ENCODE measurements at regions not wholly inside any gene's neighbourhood (a gene's known extent, or its start where the extent isn't known, plus 50 kb on each side); places are given as distances from the start of the nearest gene placed in this dataset.

GRCh38 chr2:237228281-237228625 lies 142.6 kb downstream of the COPS8 start:
- TF ChIP-seq POLR2A (IDR thresholded peaks at IDR 0.05), result no peak
- TF ChIP-seq CTCF (IDR thresholded peaks at IDR 0.05), result no peak
- TF ChIP-seq EP300 (IDR thresholded peaks at IDR 0.05), result no peak
- no peaks in the 10 kb centered on the region for H3K36me3 ChIP-seq
- no peaks in the 10 kb centered on the region for H3K9me3 ChIP-seq
- peaks cover 0 to 13% (median 2%) of the 10 kb centered on the region in 4 donors for H3K4me1 ChIP-seq
- no peak for DNase-seq (ENCODE audit: low spot score in 2 of 2)
- H3K27me3 ChIP-seq, result no peaks in the 10 kb centered on the region
- H3K27ac ChIP-seq, result no peak overlapping the region
- H3K4me3 ChIP-seq, result no peak overlapping the region
- WGBS, 2 donors, result 85 to 87% methylated on average over 4 of the region's 4 CpGs

GRCh38 chr2:237229905-237230304 lies 144.2 kb downstream of the COPS8 start:
- DNase-seq (ENCODE audit: low spot score in 2 of 2), result no peak
- no peak for TF ChIP-seq EP300 (IDR thresholded peaks at IDR 0.05)
- TF ChIP-seq POLR2A (IDR thresholded peaks at IDR 0.05), result no peak
- Histone ChIP-seq H3K27ac (no peak overlapping the region), H3K36me3 (no peaks in the 10 kb centered on the region), H3K27me3 (no peaks in the 10 kb centered on the region), H3K4me3 (no peak overlapping the region), H3K4me1 (peaks cover 0 to 18% (median 0%) of the 10 kb centered on the region in 4 donors), H3K9me3 (no peaks in the 10 kb centered on the region)
- WGBS, 2 donors, result 73 to 83% methylated on average over 2 of the region's 2 CpGs

- H3K27ac ChIP-seq, result no peak overlapping the region
- peaks cover 0 to 22% (median 3%) of the 10 kb centered on the region in 4 donors for H3K4me1 ChIP-seq
- no peaks in the 10 kb centered on the region for H3K9me3 ChIP-seq
- H3K27me3 ChIP-seq, result no peaks in the 10 kb centered on the region
- no peak overlapping the region for H3K4me3 ChIP-seq
- no peak for TF ChIP-seq EP300 (IDR thresholded peaks at IDR 0.05)
- TF ChIP-seq CTCF (IDR thresholded peaks at IDR 0.05), result no peak
- TF ChIP-seq POLR2A (IDR thresholded peaks at IDR 0.05), result no peak
- no peaks in the 10 kb centered on the region for H3K36me3 ChIP-seq
- 92 to 94% methylated on average over 3 of the region's 3 CpGs for WGBS, 2 donors
- DNase-seq (ENCODE audit: low spot score in 2 of 2), result no peak
These were observed 144.7 kb downstream of the COPS8 start for GRCh38 chr2:237230355-237230754.

- WGBS, 2 donors, result 86 to 93% methylated on average over 9 of the region's 9 CpGs
- Histone ChIP-seq H3K27me3 (no peaks in the 10 kb centered on the region), H3K36me3 (no peaks in the 10 kb centered on the region), H3K9me3 (no peaks in the 10 kb centered on the region), H3K4me1 (peaks cover 0 to 34% (median 10%) of the 10 kb centered on the region in 4 donors), H3K27ac (peak overlapping the region in 1 of 4 donors; percentile 59), H3K4me3 (no peak overlapping the region)
- TF ChIP-seq CTCF (IDR thresholded peaks at IDR 0.05) (no peak), EP300 (IDR thresholded peaks at IDR 0.05) (no peak), POLR2A (IDR thresholded peaks at IDR 0.05) (no peak)
- DNase-seq (ENCODE audit: low spot score in 2 of 2), result no peak
These were observed 145.9 kb downstream of the COPS8 start for GRCh38 chr2:237231593-237231992.

- peaks cover 0 to 36% (median 10%) of the 10 kb centered on the region in 4 donors for H3K4me1 ChIP-seq
- H3K27me3 ChIP-seq, result no peaks in the 10 kb centered on the region
- no peak for DNase-seq (ENCODE audit: low spot score in 2 of 2)
- peak overlapping the region in 1 of 4 donors; percentile 59 for H3K27ac ChIP-seq
- TF ChIP-seq POLR2A (IDR thresholded peaks at IDR 0.05) (no peak), EP300 (IDR thresholded peaks at IDR 0.05) (peak in 1 of 2 donors; percentile 41)
- no peaks in the 10 kb centered on the region for H3K9me3 ChIP-seq
- H3K36me3 ChIP-seq, result no peaks in the 10 kb centered on the region
- no peak overlapping the region for H3K4me3 ChIP-seq
These were observed 146.5 kb downstream of the COPS8 start for GRCh38 chr2:237232166-237232565.

GRCh38 chr2:237234268-237234667 lies 148.6 kb downstream of the COPS8 start:
- TF ChIP-seq POLR2A (IDR thresholded peaks at IDR 0.05) (no peak), EP300 (IDR thresholded peaks at IDR 0.05) (peak; percentile 75 to 85)
- peak in 1 of 2 donors; percentile 46 for DNase-seq (ENCODE audit: low spot score in 2 of 2)
- WGBS, 2 donors, result 77 to 82% methylated on average over 2 of the region's 2 CpGs
- Histone ChIP-seq H3K9me3 (no peaks in the 10 kb centered on the region), H3K4me1 (peaks cover 0 to 36% (median 10%) of the 10 kb centered on the region in 4 donors), H3K27me3 (no peaks in the 10 kb centered on the region), H3K36me3 (no peaks in the 10 kb centered on the region), H3K4me3 (no peak overlapping the region), H3K27ac (peak overlapping the region in 2 of 4 donors; percentile 53 to 78)
